ENCODE measurements at regions not wholly inside any gene's neighbourhood (a gene's known extent, or its start where the extent isn't known, plus 50 kb on each side); places are given as distances from the start of the nearest gene placed in this dataset.

DNA sequence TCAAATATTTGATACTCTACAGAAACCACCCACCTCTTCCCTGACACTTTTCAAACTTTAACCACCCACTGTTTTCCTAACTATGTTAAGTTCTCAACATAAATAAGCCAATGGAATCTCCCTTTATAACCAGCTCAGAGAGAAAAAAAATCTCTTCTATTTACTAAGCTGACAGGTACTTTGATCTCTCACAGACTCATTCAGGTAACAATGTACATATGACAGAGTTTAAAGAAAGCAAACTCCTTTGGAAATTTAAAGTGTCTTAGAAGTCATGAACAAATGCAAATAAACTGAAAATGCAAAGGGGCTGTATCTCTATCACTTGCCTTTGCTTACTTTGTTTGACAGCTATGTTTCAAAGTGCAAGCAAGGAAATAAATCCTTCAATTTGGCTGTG lies 109.3 kb downstream of the KLF12 start:
- peaks cover 3 to 29% of the 10 kb centered on the region in 2 donors for H3K9me3 Mint-ChIP-seq

DNA sequence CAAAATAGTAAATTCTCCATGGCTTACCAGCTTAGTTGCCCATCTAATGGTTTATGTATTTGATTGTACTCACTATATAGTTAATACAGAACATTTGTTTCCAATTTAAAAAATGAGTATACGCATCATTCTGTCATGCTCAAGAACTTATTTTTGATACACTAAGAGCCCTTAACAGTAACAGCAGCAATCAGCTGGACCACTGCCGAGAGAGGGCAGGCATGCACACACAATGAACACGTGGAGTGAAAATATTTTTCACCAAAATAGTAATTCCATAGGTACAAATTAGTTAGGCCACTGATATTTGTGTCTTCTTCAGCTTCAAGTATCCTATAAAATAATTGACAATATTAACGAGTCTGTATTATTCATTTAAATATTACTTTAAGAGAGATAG lies 109.9 kb downstream of the KLF12 start:
- ATAC-seq (no peak), DNase-seq (ENCODE audit: low spot score in 2 of 2) (no peak)
- H3K36me3 Mint-ChIP-seq = peaks cover 15 to 40% of the 10 kb centered on the region in 2 donors
- H3K27ac Mint-ChIP-seq = no peak overlapping the region
- H3K9me3 Mint-ChIP-seq = peaks cover 3 to 29% of the 10 kb centered on the region in 2 donors

More for the DNA sequence above, 109.3 kb downstream of the KLF12 start:
- peak in 1 of 2 donors; percentile 34 for ATAC-seq
- no peak for DNase-seq (ENCODE audit: low spot score in 2 of 2)
- Mint-ChIP-seq H3K36me3 (peaks cover 15 to 40% of the 10 kb centered on the region in 2 donors), H3K27ac (peak overlapping the region in 1 of 2 donors; percentile 60)

DNA sequence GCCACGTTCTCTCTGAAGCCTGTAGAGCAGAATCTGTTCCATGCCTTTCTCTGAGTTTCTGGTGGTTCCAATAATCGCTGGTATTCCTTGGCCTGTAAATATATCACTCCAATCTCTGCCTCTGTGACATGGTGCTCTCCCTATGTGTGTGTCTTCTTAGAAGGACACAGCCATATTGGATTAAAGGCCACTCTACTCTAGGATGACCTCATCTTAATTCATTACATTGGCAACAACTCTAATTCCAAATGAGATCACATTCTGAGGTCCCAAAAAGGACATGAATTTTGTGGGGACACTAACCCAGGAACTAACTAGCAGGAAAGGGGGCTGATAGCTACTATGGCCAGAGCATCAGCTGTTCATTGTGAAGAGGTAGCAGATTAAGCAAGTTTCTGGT lies 110.7 kb downstream of the KLF12 start:
- ATAC-seq = no peak
- DNase-seq (ENCODE audit: low spot score in 2 of 2) = no peak
- H3K27ac Mint-ChIP-seq = no peak overlapping the region
- peaks cover 3 to 29% of the 10 kb centered on the region in 2 donors for H3K9me3 Mint-ChIP-seq
- H3K36me3 Mint-ChIP-seq = peaks cover 15 to 40% of the 10 kb centered on the region in 2 donors

DNA sequence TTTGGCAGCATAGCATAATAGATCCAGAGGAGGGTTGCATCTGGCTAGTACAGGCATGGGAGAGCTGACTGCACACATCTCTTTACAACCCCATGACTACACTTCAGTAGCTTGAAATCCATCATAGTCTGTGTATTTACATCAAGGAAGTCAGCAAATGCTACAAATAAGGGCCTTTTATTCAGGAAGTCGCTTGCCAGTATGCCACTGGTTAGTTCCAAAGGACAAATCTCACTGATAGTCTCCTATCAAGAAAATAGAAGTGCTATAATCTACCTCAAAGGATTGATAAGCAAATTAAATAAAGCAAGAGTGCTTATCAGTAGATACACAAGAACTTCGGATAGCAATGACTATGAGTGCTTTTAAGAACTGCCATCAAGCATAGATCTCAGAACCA lies 112.7 kb downstream of the KLF12 start:
- Mint-ChIP-seq H3K9me3 (peaks cover 3 to 29% of the 10 kb centered on the region in 2 donors), H3K36me3 (peaks cover 15 to 40% of the 10 kb centered on the region in 2 donors), H3K27ac (no peak overlapping the region)
- ATAC-seq (no peak), DNase-seq (ENCODE audit: low spot score in 2 of 2) (no peak)

DNA sequence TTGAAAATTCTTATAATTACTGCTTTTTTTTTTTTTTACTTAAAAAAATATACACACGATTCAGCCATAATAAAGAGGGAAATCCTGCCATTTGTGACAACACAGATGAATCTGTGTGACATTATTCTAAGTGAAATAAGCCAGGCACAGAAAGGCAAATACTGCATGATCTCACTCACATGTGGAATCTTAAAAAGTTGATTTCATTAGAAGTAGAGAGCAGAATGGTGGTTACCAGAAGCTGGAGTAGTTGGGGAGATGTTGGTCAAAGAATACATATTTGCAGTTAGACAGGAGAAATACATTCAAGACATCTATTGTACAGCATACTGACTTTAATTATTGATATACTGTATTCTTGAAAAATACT lies 116.2 kb downstream of the KLF12 start:
- H3K9me3 Mint-ChIP-seq = peaks cover 0 to 23% of the 10 kb centered on the region in 2 donors
- peaks cover 8 to 31% of the 10 kb centered on the region in 2 donors for H3K36me3 Mint-ChIP-seq
- DNase-seq (ENCODE audit: low spot score in 2 of 2) = no peak
- no peak for ATAC-seq
- H3K27ac Mint-ChIP-seq = no peak overlapping the region

DNA sequence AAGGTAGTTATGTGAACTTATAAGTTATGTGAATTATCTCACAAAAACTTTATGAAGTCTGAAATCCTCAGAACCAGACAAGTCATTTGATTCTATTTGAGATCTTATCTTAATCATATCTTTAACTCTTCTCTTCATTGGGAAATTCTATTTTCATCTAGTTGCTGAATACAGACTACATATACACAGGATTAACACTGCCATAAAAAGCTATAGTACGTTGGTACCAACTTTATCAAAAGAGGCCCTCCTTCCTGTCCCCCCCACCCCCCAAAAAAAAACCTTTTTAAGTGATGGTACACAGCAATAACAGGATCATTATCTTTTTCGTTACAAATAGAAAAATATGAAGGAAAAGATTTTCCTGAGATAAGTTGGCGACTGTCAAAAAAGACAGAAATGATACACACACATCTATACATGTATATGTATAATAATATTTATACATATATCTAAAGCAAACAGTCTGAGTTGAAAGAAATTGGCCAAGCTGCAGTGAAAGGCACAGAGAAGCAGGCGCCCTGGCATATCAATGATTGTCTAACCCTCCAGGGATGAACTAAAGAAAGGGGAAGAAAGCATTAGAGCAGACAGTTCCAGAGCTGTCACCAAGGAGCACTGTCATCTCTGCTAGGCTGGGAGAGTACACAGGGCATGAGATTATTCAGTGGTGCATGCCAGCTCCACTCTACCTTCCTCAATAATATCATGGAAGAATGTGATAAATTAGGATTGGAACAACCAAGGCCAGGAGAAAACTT lies 116.7 kb downstream of the KLF12 start:
- Mint-ChIP-seq H3K27ac (no peak overlapping the region), H3K9me3 (peaks cover 0 to 21% of the 10 kb centered on the region in 2 donors), H3K36me3 (peaks cover 2 to 25% of the 10 kb centered on the region in 2 donors)
- DNase-seq (ENCODE audit: low spot score in 2 of 2) = no peak
- ATAC-seq = peak in 1 of 2 donors; percentile 48

DNA sequence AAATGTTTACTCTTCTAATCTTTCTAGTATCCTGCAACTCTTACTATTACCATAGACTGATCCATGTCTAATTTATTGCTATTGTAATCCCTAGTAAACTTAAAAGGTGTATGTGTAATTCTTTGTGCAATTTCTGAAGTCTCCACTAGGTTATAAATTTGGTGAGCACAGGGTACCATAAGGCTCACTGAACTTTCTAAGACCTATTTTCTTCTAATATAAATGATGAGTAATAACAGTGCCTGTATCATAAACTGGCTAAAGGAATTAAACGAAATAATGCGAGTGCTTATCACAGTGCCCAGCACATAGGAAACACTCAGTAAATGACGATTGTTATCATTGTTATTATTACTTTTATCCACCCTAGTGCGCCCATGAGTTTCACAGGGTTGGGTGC lies 119.1 kb downstream of the KLF12 start:
- H3K9me3 Mint-ChIP-seq = peaks cover 0 to 1% of the 10 kb centered on the region in 2 donors
- no peak for DNase-seq (ENCODE audit: low spot score in 2 of 2)
- ATAC-seq = peak in 1 of 2 donors; percentile 44
- peaks cover 0 to 2% of the 10 kb centered on the region in 2 donors for H3K36me3 Mint-ChIP-seq
- H3K27ac Mint-ChIP-seq = no peak overlapping the region

DNA sequence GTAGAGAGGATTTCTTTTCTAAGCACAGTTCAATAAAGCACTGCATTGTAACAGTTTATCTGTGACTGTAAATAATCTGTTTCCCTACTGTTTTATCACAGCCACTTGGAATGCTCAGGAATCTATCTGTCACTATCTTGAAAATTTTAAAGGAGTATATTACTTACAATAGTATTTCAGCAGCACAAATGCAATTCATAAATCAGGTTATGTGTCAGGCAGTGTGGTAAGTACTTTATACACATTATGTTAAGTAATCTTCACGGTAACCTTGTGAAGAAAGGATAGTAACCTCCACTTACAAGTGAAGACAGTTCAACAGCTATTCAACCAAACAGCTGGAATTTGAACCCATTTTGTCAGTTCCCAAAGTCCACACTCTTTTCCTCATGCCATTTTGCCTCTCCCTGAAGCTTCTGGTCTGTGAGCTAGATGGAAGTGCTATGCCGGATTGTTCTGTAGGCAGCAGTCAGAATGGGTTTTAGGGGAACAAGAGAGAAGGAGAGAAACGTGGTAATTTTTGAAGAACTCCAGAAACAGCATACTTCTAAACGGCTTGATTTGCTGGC lies 125.0 kb downstream of the KLF12 start:
- no peak for ATAC-seq
- H3K27ac Mint-ChIP-seq = no peak overlapping the region
- no peak for DNase-seq (ENCODE audit: low spot score in 2 of 2)
- H3K36me3 Mint-ChIP-seq = peaks cover 0 to 5% of the 10 kb centered on the region in 2 donors
- no peaks in the 10 kb centered on the region for H3K9me3 Mint-ChIP-seq

DNA sequence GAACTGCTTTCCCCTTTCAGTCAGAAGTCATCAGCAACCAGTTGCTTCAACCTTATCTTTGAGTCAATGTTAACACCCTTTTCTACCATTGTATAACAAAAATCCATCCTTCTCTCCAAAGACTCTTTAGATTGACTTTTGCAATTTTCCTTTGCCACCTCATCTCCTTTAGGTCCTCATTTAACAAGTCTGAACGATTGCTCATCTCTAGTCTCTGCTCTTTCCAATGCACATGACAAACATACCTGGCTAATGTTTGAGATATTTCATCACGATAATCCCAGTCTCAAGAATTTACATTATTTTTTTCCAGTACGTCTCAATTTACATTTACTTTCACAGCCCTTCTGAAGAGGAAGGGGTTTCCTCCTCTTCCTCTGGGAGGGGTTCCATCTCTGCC lies 127.5 kb downstream of the KLF12 start:
- Mint-ChIP-seq H3K27ac (peak overlapping the region in 1 of 2 donors; percentile 13), H3K36me3 (peaks cover 0 to 5% of the 10 kb centered on the region in 2 donors), H3K9me3 (no peaks in the 10 kb centered on the region)
- no peak for DNase-seq (ENCODE audit: low spot score in 2 of 2)
- no peak for ATAC-seq

DNA sequence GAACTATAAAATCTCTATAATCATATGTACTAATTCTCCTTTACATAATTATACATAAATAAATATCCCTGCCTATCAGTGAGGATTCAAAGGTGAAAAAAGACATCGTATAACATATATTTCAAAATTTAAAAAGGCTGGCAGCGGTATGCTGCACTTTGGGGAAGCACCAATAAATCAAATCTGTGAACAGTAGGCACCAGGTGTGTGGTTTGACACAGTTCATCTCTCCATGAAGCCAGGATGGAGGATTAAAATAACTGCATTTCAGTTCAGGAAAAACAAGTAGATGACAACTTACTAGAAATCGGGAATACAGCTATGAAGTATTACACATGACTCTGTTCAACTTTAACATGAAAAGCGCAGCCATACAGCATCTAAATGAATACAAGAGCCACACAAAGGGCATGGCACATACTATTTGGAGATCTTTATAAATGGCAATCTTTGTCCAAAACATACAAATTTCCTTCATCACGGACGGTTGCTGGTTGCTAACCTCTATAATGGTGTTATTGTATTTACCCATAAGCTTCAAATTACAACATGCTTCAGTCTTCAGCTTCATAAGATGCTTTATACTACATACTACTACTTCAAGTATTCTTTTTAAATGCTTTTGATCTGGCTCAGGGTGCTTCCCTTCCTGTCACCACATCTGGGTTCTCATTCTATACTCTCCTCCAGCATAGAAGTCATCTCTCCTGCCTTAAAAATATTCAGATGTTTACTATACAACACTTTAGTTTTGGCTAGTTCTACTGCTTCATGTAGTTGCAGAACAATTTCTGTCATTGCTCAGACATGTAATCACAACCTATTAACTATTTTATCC lies 128.7 kb downstream of the KLF12 start:
- Mint-ChIP-seq H3K36me3 (peaks cover 0 to 5% of the 10 kb centered on the region in 2 donors), H3K9me3 (no peaks in the 10 kb centered on the region), H3K27ac (no peak overlapping the region)
- ATAC-seq (no peak), DNase-seq (ENCODE audit: low spot score in 2 of 2) (no peak)

DNA sequence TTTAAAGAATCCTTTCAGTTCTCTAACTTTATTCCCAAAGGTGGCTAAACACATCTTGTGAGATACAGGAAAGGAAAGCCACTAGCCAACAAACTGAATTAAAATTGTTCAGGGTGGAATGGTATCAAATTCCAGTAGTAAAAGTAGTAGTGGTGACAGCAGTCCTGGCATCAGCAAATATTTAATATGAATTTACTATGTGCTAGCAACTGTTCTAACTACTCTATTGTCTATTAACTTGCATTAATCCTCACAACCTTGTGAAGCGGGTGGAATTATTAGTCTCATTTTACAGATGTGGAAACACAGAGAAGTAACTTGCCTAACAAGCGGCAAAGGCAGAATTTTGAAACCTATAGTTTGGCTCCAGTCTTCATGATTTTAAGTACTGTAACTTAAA lies 130.1 kb downstream of the KLF12 start:
- H3K9me3 Mint-ChIP-seq = no peaks in the 10 kb centered on the region
- no peak overlapping the region for H3K27ac Mint-ChIP-seq
- DNase-seq (ENCODE audit: low spot score in 2 of 2) (no peak), ATAC-seq (no peak)
- peaks cover 0 to 5% of the 10 kb centered on the region in 2 donors for H3K36me3 Mint-ChIP-seq

DNA sequence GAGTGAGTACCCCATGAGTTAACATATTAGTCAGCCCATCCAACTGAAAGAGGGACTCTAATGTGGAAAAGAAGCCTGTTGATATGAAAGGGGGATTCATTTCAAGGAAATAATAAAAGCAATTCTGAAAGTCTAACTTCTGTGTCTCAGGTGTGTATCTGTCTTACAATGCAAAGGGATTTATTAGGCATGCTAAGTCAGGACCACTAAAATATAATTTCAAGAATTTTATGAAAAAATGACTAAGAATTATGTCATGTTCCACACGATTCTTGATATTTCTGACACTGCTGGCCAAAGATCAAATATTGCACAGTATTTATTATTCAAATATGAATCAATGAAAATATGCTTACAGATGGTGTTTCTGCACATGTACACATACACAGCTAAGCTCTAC lies 130.8 kb downstream of the KLF12 start:
- H3K27ac Mint-ChIP-seq = no peak overlapping the region

DNA sequence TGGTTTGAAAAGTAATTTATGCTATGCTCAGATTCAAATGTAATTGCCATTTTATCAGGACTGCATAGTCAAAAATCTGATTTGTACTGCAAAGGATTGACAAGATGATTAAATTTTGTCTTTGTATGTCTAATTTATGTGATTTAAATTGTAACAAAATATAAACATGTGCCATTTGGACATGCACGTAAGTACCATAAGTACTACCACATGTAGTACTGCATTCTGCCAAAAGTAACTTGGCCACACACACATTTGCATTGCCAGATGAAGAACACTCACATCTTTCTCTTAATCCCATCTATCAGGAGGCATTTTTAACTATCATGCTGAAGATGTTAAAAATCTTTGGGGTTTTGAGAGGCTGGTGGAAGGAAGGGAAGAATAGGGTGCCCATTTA lies 133.3 kb downstream of the KLF12 start:
- no peak for ATAC-seq
- H3K9me3 Mint-ChIP-seq = no peaks in the 10 kb centered on the region
- no peak overlapping the region for H3K27ac Mint-ChIP-seq
- no peak for DNase-seq (ENCODE audit: low spot score in 2 of 2)
- no peaks in the 10 kb centered on the region for H3K36me3 Mint-ChIP-seq

More for the DNA sequence above, 130.8 kb downstream of the KLF12 start:
- Mint-ChIP-seq H3K36me3 (peaks cover 0 to 5% of the 10 kb centered on the region in 2 donors), H3K9me3 (no peaks in the 10 kb centered on the region)
- no peak for DNase-seq (ENCODE audit: low spot score in 2 of 2)
- peak in 1 of 2 donors; percentile 36 for ATAC-seq

DNA sequence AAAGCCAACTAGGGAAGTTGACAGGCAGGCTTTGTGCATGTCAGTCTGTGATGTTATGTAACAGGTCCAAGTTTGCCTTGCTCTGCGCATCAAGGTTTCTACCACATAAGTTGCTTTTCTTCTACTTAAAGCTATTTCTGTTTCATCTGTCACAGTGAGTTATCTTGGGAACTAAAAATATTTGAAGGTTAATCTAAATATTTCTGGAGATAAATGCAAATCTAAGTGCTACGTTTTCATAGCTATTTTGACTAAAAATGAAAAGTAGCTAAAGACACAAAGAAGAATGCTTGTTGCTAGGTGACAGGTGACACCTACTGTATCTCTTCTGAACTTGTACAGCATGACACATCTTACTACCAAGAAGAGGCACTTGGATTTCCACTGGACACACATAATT lies 135.6 kb downstream of the KLF12 start:
- no peaks in the 10 kb centered on the region for H3K9me3 Mint-ChIP-seq
- DNase-seq (ENCODE audit: low spot score in 2 of 2) (no peak), ATAC-seq (peak; percentile 92 to 95)
- H3K27ac Mint-ChIP-seq = peak overlapping the region; percentile 71 to 74
- H3K36me3 Mint-ChIP-seq = no peaks in the 10 kb centered on the region

DNA sequence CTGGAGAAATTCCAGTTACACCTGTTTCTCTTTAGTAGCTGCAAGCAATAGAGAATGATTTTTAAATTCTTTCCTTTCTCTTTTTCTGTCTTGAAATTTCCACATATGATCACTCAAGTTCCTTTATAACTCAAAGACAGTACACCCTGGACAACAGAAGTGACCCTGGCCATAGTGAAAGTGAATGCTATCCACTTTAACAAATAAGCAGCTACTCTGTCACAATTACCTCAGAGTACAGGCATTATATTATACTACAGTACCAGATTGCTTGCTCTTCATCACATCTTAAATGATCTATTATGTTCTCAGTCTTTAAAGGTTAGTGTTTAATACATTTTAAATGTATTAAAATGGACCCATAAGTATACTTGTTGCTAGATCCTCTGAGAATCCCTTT lies 136.2 kb downstream of the KLF12 start:
- Mint-ChIP-seq H3K36me3 (no peaks in the 10 kb centered on the region), H3K27ac (peak overlapping the region in 1 of 2 donors; percentile 10), H3K9me3 (no peaks in the 10 kb centered on the region)
- DNase-seq (ENCODE audit: low spot score in 2 of 2) = no peak
- ATAC-seq = no peak

DNA sequence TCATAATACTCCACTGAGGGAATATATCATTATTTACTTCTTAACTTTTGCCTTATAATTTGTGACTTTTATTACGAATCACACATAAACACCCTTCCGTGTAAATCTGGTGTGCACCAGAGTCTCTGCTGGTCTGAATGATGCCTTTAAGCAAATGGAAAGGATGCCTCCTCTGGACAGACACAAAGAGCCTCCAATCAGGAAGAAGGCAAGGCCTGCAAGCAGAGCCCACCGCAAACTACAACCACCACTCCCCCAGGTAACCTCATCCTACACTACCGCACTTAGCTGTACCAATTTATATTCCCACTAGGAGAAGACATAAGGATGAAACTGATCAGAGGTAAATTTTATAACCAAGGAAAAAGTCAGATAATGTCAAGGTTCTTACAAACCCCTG lies 137.6 kb downstream of the KLF12 start:
- Mint-ChIP-seq H3K9me3 (no peaks in the 10 kb centered on the region), H3K36me3 (peaks cover 0 to 7% of the 10 kb centered on the region in 2 donors), H3K27ac (peak overlapping the region in 1 of 2 donors; percentile 28)
- DNase-seq (ENCODE audit: low spot score in 2 of 2) = no peak
- ATAC-seq = no peak

DNA sequence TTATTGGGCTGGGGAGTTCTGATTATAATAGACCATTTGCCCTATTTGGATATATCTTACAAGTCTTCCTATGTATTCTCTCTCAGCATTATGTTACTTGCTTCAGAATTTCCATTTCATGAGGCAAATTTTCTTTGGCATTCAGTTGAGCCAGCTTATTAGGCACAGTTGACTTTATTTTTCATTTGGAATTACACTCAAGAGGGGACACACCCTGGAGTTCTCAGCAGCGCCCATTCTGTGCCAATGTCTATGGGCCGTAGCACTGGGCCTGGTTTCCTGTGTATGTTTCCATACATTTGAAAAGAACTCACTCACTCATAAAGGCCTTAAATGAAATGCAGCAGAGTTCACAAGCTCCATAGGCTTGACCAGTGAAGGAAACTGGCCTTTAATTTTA lies 138.5 kb downstream of the KLF12 start:
- no peak for DNase-seq (ENCODE audit: low spot score in 2 of 2)
- Mint-ChIP-seq H3K27ac (no peak overlapping the region), H3K9me3 (no peaks in the 10 kb centered on the region), H3K36me3 (peaks cover 0 to 7% of the 10 kb centered on the region in 2 donors)
- ATAC-seq = no peak

All from activated naive CD4-positive, alpha-beta T cell treated with anti-CD3 and anti-CD28 coated beads, Interleukin-2, amount 50 U/mL, for 72 hours (primary cell).